IMR-90 (cell line): ENCODE measurements at regions not wholly inside any gene's neighbourhood (a gene's known extent, or its start where the extent isn't known, plus 50 kb on each side); places are given as distances from the start of the nearest gene placed in this dataset.

Experiments
- ATAC-seq: fragments of 200-7000 bp; cut with Tn5 transposase; 2 replicates; pipeline ENCODE4 v1.9.1; 2020; ENCODE audit warnings: low read depth, mild to moderate bottlenecking, moderate library complexity
- BruUV-seq: library from RNA; stranded (reverse); fragments of 400-500 nt; replicated peaks from 2 replicates; lab custom pipeline; 2021; lab: Mats Ljungman, UMichigan
- CTCF ChIA-PET: fragments of 300-600 bp; formaldehyde crosslinking; extraction: SDS; loops from one replicate; lab custom pipeline; 2021; ENCODE audit warnings: antibody characterized with exemption; lab: Yijun Ruan, JAX
- POLR2A ChIA-PET: fragments of 300-600 bp; sonication (Branson Sonifier 250); formaldehyde crosslinking; loops from one replicate; lab custom pipeline; 2022; ENCODE audit warnings: antibody characterized with exemption; ENCODE audit not compliant: unreplicated experiment; lab: Charles Lee
- DNase-seq: peaks from one replicate; pipeline ENCODE4 v3.0.0; 2013
- H2AFZ ChIP-seq: replicated peaks from 2 replicates; pipeline ENCODE3; 2013; ENCODE audit warnings: low read length, mild to moderate bottlenecking; ENCODE audit not compliant: poor library complexity
- H2AK5ac ChIP-seq: 2 replicates; pipeline ENCODE4 v1.6.1; 2013; ENCODE audit warnings: low read depth, low read length, inconsistent platforms
- H2AK9ac ChIP-seq: replicated peaks from 2 replicates; pipeline ENCODE3; 2013; ENCODE audit warnings: mild to moderate bottlenecking, low read depth, low read length, moderate library complexity; ENCODE audit not compliant: poor library complexity
- H2BK120ac ChIP-seq: 2 replicates; pipeline ENCODE4 v1.6.1; 2013; ENCODE audit warnings: low read depth, low read length, inconsistent platforms
- H2BK15ac ChIP-seq: 3 replicates; pipeline ENCODE4 v1.6.1; 2013; ENCODE audit warnings: low read depth, low read length, inconsistent platforms
- H2BK20ac ChIP-seq: 2 replicates; pipeline ENCODE4 v1.6.1; 2013; ENCODE audit warnings: low read depth, mild to moderate bottlenecking, inconsistent platforms, low read length, moderate library complexity
- H2BK5ac ChIP-seq: 2 replicates; pipeline ENCODE4 v1.6.1; 2013; ENCODE audit warnings: mild to moderate bottlenecking, low read depth, low read length, inconsistent platforms; ENCODE audit not compliant: poor library complexity, severe bottlenecking
- H3K14ac ChIP-seq: replicated peaks from 2 replicates; pipeline ENCODE4 v1.6.1; 2013; ENCODE audit warnings: low read depth, low read length, inconsistent platforms
- H3K18ac ChIP-seq: 2 replicates; pipeline ENCODE4 v1.6.1; 2013; ENCODE audit warnings: low read depth, low read length, control low read depth
- H3K23ac ChIP-seq: 2 replicates; pipeline ENCODE4 v1.6.1; 2013; ENCODE audit warnings: low read depth, low read length, inconsistent platforms
- H3K27ac ChIP-seq: 2 replicates; pipeline ENCODE4 v1.5.1; 2013; ENCODE audit warnings: mild to moderate bottlenecking, control low read depth, low read length; ENCODE audit not compliant: insufficient read depth
- H3K27me3 ChIP-seq: 2 replicates; pipeline ENCODE4 v1.6.1; 2013; ENCODE audit warnings: low read length; ENCODE audit not compliant: control insufficient read depth, insufficient read depth
- H3K36me3 ChIP-seq: 2 replicates; pipeline ENCODE4 v1.6.1; 2013; ENCODE audit warnings: low read length, mixed read lengths; ENCODE audit not compliant: control insufficient read depth, insufficient read depth
- H3K4ac ChIP-seq: 2 replicates; pipeline ENCODE4 v1.6.1; 2013; ENCODE audit warnings: low read depth, low read length, inconsistent platforms
- H3K4me1 ChIP-seq: 2 replicates; pipeline ENCODE4 v1.6.1; 2013; ENCODE audit warnings: low read length, mixed read lengths; ENCODE audit not compliant: control insufficient read depth, insufficient read depth
- H3K4me2 ChIP-seq: 2 replicates; pipeline ENCODE4 v1.6.1; 2013; ENCODE audit warnings: low read depth, mild to moderate bottlenecking, control low read depth, low read length, moderate library complexity
- H3K4me3 ChIP-seq: 2 replicates; pipeline ENCODE4 v1.5.1; 2013; ENCODE audit warnings: low read depth, mild to moderate bottlenecking, control low read depth, low read length, moderate library complexity; ENCODE audit not compliant: insufficient read depth
- H3K56ac ChIP-seq: 2 replicates; pipeline ENCODE4 v1.6.1; 2013; ENCODE audit warnings: low read length, inconsistent platforms; ENCODE audit not compliant: insufficient read depth; ENCODE audit errors: extremely low read depth
- H3K79me1 ChIP-seq, 2 experiments: 2 replicates each; pipeline ENCODE4 v1.6.1; 2013; ENCODE audit warnings: low read length in 2 of 2, inconsistent platforms in 1 of 2, low read depth in 1 of 2
- H3K9ac ChIP-seq: 2 replicates; pipeline ENCODE4 v1.6.1; 2013; ENCODE audit warnings: low read depth, low read length, control low read depth
- H3K9me1 ChIP-seq: 2 replicates; pipeline ENCODE4 v1.6.1; 2013; ENCODE audit warnings: low read length, inconsistent platforms; ENCODE audit not compliant: insufficient read depth
- H3K9me3 ChIP-seq: 2 replicates; pipeline ENCODE4 v1.6.1; 2013; ENCODE audit warnings: low read length; ENCODE audit not compliant: control insufficient read depth, insufficient read depth
- H4K20me1 ChIP-seq: 2 replicates; pipeline ENCODE4 v1.6.1; 2013; ENCODE audit warnings: low read length, inconsistent platforms; ENCODE audit not compliant: insufficient read depth
- H4K5ac ChIP-seq: 2 replicates; pipeline ENCODE4 v1.6.1; 2013; ENCODE audit warnings: mild to moderate bottlenecking, low read depth, low read length, control low read depth
- H4K8ac ChIP-seq, 2 experiments: 2 replicates each; pipeline ENCODE4 v1.6.1; 2013; ENCODE audit warnings: low read depth in 2 of 2, low read length in 2 of 2, control low read depth in 1 of 2, inconsistent platforms in 1 of 2
- H4K91ac ChIP-seq: 2 replicates; pipeline ENCODE4 v1.6.1; 2013; ENCODE audit warnings: low read depth, low read length, inconsistent platforms; ENCODE audit not compliant: insufficient read depth
- CEBPB ChIP-seq: IDR thresholded peaks from 2 replicates; pipeline ENCODE4 v1.6.1; 2012; ENCODE audit warnings: low read depth, low read length, improper control_type of control experiment
- CTCF ChIP-seq: conservative IDR thresholded peaks from 2 replicates; pipeline ENCODE4 v1.5.1; 2012; ENCODE audit warnings: mild to moderate bottlenecking, low read depth, low read length, improper control_type of control experiment
- FOS ChIP-seq: fragments of 150-350 bp; IDR thresholded peaks from 2 replicates; pipeline ENCODE4 v1.6.1; 2016; ENCODE audit warnings: low read depth, low read length
- WGBS, 2 experiments: methylation state at CpG; one replicate each; pipeline versions ENCODE4 v1.1.5 to v1.1.7; 2013; ENCODE audit warnings: missing lambda C conversion rate in 2 of 2; ENCODE audit not compliant: insufficient read length in 1 of 2; ENCODE audit errors: extremely low coverage in 2 of 2; 5-methylcytosine and 5-hydroxymethylcytosine counted together
- dilution Hi-C: fragments of 300-500 bp; cut with HindIII; formaldehyde crosslinking; loops from one replicate; pipeline ENCODE4 v1.14.3; 2018; ENCODE audit warnings: low sequenced_read_pairs; ENCODE audit not compliant: unreplicated experiment
- in situ Hi-C: fragments of 300-500 bp; cut with MboI; formaldehyde crosslinking; loops from 3 replicates; pipeline ENCODE4 v1.14.3; 2019; ENCODE audit warnings: low sequenced_read_pairs, inconsistent platforms, mixed read lengths
- intact Hi-C: fragments of 100-400 bp; cut with micrococcal nuclease; formaldehyde crosslinking; loops from 2 replicates; pipeline ENCODE4 v1.10.0; 2022

- Histone ChIP-seq H3K18ac (no peak overlapping the region), H2AK9ac (no peak overlapping the region), H2BK5ac (no peak overlapping the region), H3K56ac (no peak overlapping the region), H4K20me1 (no peaks in the 10 kb centered on the region), H2AK5ac (no peak overlapping the region), H3K79me1 (no peaks in the 10 kb centered on the region), H3K23ac (no peak overlapping the region), H3K9me1 (no peaks in the 10 kb centered on the region), H2BK15ac (no peak overlapping the region), H3K4ac (no peak overlapping the region), H2BK120ac (no peak overlapping the region), H3K14ac (no peak overlapping the region), H2AFZ (no peak overlapping the region), H3K9ac (no peak overlapping the region), H2BK20ac (no peak overlapping the region), H4K5ac (no peak overlapping the region), H3K27ac (no peak overlapping the region), H4K91ac (no peak overlapping the region), H3K36me3 (no peaks in the 10 kb centered on the region), H3K27me3 (peaks cover 15% of the 10 kb centered on the region), H4K8ac (no peak overlapping the region), H3K4me2 (no peak overlapping the region), H3K4me1 (no peaks in the 10 kb centered on the region), H3K9me3 (no peaks in the 10 kb centered on the region), H3K4me3 (no peak overlapping the region)
- TF ChIP-seq FOS (no peak), CTCF (no peak), CEBPB (no peak)
- POLR2A ChIA-PET: no interaction called here
- DNase-seq: no peak
- intact Hi-C loops: no loop called here
- 25% methylated on average over 4 of the region's 10 CpGs; no CpG with 5 or more reads in 1 of the 2 experiments for WGBS, 2 experiments
- CTCF ChIA-PET: no interaction called here
- BruUV-seq: no TSS peak
- in situ Hi-C loops: no loop called here
- no peak for ATAC-seq
- dilution Hi-C loops: no loop called here
These were observed 119.6 kb upstream of the IGLL5 start for GRCh38 chr22:22767876-22768602.
